GM12878 (cell line): ENCODE measurements at regions not wholly inside any gene's neighbourhood (a gene's known extent, or its start where the extent isn't known, plus 50 kb on each side); places are given as distances from the start of the nearest gene placed in this dataset.

Source experiments
- ATF3 ChIP-seq: IDR thresholded peaks from 2 replicates; pipeline ENCODE4 v1.6.1; 2011; ENCODE audit warnings: low read depth, mild to moderate bottlenecking, low read length, moderate library complexity, borderline replicate concordance; ENCODE audit errors: extremely low read depth
- CHD2 ChIP-seq: IDR thresholded peaks from 2 replicates; pipeline ENCODE4 v1.6.1; 2011; ENCODE audit warnings: low read depth, low read length, improper control_type of control experiment, borderline replicate concordance
- IRF4 ChIP-seq: IDR thresholded peaks from 2 replicates; pipeline ENCODE4 v1.6.1; 2011; ENCODE audit warnings: low read depth, low read length
- MAX ChIP-seq: IDR thresholded peaks from 2 replicates; pipeline ENCODE4 v1.6.1; 2012; ENCODE audit warnings: low read depth, low read length, improper control_type of control experiment
- MEF2A ChIP-seq: IDR thresholded peaks from 2 replicates; pipeline ENCODE4 v1.6.1; 2011; ENCODE audit warnings: low read depth, mild to moderate bottlenecking, low read length, moderate library complexity; ENCODE audit not compliant: insufficient read depth
- PBX3 ChIP-seq: IDR thresholded peaks from 2 replicates; pipeline ENCODE4 v1.6.1; 2011; ENCODE audit warnings: mild to moderate bottlenecking, low read depth, low read length, moderate library complexity; ENCODE audit not compliant: insufficient replicate concordance
- RAD21 ChIP-seq: IDR thresholded peaks from 2 replicates; pipeline ENCODE4 v1.6.1; 2011; ENCODE audit warnings: mild to moderate bottlenecking, low read depth, low read length, moderate library complexity; ENCODE audit not compliant: insufficient read depth
- RFX5 ChIP-seq: IDR thresholded peaks from 2 replicates; pipeline ENCODE4 v1.6.1; 2011; ENCODE audit warnings: low read depth, low read length, improper control_type of control experiment
- SP1 ChIP-seq: IDR thresholded peaks from one replicate; pipeline ENCODE4 v1.6.1; 2011; ENCODE audit warnings: low read depth, low read length
- TF ChIP-seq, protein P1 (sequence below): IDR thresholded peaks from 2 replicates; pipeline ENCODE4 v1.6.1; 2012; ENCODE audit warnings: low read length, inconsistent platforms
- TF ChIP-seq, protein P2 (sequence below), 3 experiments: IDR thresholded peaks in 2 of 3; conservative IDR thresholded peaks in 1 of 3; 2 replicates each; pipeline ENCODE4 v1.5.1; 2011; ENCODE audit warnings: low read depth in 3 of 3, low read length in 3 of 3, mild to moderate bottlenecking in 3 of 3, control low read depth in 2 of 3, moderate library complexity in 2 of 3, inconsistent platforms in 1 of 3, mixed read lengths in 1 of 3; ENCODE audit not compliant: control insufficient read depth in 2 of 3, insufficient read depth in 1 of 3; ENCODE audit errors: extremely low read depth in 1 of 3

DNA sequence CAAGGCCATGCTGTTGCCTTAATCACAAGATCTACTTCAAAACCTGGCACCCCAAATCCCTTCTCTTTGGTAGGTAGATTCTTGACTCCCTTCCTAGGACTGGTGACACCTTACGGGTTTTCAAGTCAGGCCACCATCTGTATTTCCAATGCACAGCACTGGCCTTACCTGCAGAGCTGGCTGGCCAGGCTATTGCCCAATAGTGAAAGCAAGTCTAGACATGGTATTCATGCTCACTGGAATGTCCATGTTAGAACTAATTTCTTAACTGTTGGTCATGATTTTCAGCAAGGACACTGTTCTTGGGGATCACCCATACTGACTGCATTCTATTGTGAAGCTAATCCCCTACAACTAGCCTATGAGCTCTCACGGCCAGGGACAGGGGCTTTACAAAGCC lies 313.1 kb upstream of the RNF32 start:
- TF ChIP-seq PBX3 (no peak), SP1 (no peak), RFX5 (no peak), MAX (no peak), CHD2 (no peak), RAD21 (no peak), MEF2A (no peak), ATF3 (no peak), IRF4 (no peak)
- TF ChIP-seq, protein P1, sequence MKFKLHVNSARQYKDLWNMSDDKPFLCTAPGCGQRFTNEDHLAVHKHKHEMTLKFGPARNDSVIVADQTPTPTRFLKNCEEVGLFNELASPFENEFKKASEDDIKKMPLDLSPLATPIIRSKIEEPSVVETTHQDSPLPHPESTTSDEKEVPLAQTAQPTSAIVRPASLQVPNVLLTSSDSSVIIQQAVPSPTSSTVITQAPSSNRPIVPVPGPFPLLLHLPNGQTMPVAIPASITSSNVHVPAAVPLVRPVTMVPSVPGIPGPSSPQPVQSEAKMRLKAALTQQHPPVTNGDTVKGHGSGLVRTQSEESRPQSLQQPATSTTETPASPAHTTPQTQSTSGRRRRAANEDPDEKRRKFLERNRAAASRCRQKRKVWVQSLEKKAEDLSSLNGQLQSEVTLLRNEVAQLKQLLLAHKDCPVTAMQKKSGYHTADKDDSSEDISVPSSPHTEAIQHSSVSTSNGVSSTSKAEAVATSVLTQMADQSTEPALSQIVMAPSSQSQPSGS: no peak
- TF ChIP-seq, protein P2, sequence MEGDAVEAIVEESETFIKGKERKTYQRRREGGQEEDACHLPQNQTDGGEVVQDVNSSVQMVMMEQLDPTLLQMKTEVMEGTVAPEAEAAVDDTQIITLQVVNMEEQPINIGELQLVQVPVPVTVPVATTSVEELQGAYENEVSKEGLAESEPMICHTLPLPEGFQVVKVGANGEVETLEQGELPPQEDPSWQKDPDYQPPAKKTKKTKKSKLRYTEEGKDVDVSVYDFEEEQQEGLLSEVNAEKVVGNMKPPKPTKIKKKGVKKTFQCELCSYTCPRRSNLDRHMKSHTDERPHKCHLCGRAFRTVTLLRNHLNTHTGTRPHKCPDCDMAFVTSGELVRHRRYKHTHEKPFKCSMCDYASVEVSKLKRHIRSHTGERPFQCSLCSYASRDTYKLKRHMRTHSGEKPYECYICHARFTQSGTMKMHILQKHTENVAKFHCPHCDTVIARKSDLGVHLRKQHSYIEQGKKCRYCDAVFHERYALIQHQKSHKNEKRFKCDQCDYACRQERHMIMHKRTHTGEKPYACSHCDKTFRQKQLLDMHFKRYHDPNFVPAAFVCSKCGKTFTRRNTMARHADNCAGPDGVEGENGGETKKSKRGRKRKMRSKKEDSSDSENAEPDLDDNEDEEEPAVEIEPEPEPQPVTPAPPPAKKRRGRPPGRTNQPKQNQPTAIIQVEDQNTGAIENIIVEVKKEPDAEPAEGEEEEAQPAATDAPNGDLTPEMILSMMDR (IDR thresholded peaks at IDR 0.05 in 2 of 3, conservative IDR thresholded peaks at IDR 0.05 in 1 of 3; ENCODE audit: control insufficient read depth in 2 of 3, extremely low read depth in 1 of 3, insufficient read depth in 1 of 3, low read depth in 3 of 3, low read length in 3 of 3): no peak
